ENCODE measurements at regions not wholly inside any gene's neighbourhood (a gene's known extent, or its start where the extent isn't known, plus 50 kb on each side); places are given as distances from the start of the nearest gene placed in this dataset.

DNA sequence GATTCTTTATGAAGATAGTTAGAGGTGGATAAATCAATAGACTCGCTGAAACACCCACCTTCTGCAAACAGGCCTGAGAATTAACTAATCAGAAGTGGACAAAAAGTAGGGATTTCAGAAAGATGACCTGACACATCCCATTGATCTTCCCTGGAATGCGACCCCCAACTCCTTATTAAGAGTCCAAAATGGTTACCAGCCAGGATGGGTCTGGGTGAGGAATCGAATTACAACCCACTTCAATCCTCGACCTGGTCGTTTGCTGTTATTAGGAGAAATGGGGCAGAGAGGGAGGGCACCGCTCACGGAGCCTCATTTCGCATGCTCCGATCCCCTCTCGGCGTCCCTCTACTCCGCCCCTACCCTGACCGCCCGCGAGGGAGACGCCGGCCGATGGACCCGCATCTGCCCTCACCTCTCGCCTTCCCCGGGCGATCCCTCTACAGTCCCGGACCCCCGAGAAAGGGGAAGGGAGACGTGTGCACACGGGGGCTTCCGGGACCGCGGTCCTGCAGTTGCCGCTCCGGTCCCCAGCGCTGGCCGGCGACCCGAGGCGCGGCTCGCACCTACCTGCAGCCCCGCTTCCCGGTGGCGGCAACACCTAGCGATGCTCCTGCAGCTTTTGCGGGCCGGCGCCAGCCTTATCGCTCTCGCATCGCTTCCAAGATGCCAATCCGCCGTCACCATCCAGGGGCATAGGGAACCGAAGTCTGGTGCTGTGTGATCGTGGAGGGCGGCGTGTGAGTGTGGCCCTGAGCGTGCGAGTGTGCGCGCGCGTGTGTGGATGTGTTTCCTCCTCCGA lies 69.3 kb upstream of the USP15 start:
- TF ChIP-seq, protein P1, sequence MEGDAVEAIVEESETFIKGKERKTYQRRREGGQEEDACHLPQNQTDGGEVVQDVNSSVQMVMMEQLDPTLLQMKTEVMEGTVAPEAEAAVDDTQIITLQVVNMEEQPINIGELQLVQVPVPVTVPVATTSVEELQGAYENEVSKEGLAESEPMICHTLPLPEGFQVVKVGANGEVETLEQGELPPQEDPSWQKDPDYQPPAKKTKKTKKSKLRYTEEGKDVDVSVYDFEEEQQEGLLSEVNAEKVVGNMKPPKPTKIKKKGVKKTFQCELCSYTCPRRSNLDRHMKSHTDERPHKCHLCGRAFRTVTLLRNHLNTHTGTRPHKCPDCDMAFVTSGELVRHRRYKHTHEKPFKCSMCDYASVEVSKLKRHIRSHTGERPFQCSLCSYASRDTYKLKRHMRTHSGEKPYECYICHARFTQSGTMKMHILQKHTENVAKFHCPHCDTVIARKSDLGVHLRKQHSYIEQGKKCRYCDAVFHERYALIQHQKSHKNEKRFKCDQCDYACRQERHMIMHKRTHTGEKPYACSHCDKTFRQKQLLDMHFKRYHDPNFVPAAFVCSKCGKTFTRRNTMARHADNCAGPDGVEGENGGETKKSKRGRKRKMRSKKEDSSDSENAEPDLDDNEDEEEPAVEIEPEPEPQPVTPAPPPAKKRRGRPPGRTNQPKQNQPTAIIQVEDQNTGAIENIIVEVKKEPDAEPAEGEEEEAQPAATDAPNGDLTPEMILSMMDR (IDR thresholded peaks at IDR 0.05; ENCODE audit: unreplicated experiment): no peak
- no peak overlapping the region for H3K4me3 Mint-ChIP-seq (ENCODE audit: unreplicated experiment)
- intact Hi-C loops (cut with micrococcal nuclease): loop anchor here (5.0 kb wide), 1 partner anchor 1934 kb away; no protein-coding TSS in a partner anchor
- DNase-seq (ENCODE audit: unreplicated experiment): no peak
- ChIA-PET POLR2A (no interaction called here), CTCF (interaction anchor here (0.7 to 1.3 kb wide), 4 partner anchors 8 to 194 kb away, joined by 3 to 5 read pairs (median 4); no protein-coding TSS in a partner anchor)
- peaks cover 20% of the 10 kb centered on the region for H3K4me1 Mint-ChIP-seq (ENCODE audit: insufficient read depth, unreplicated experiment)
- no TSS peak for BruUV-seq (replicated peaks)
- no peak overlapping the region for H3K27ac Mint-ChIP-seq (ENCODE audit: low read depth, unreplicated experiment)
- H3K9me3 Mint-ChIP-seq (ENCODE audit: unreplicated experiment): no peaks in the 10 kb centered on the region
- H3K36me3 Mint-ChIP-seq (ENCODE audit: insufficient read depth, unreplicated experiment): no peaks in the 10 kb centered on the region
- no peaks in the 10 kb centered on the region for H3K27me3 Mint-ChIP-seq (ENCODE audit: insufficient read depth, unreplicated experiment)

- Mint-ChIP-seq H3K4me1 (ENCODE audit: insufficient read depth, unreplicated experiment) (peaks cover 20% of the 10 kb centered on the region), H3K27me3 (ENCODE audit: insufficient read depth, unreplicated experiment) (no peaks in the 10 kb centered on the region), H3K4me3 (ENCODE audit: unreplicated experiment) (peak overlapping the region; percentile 73), H3K27ac (ENCODE audit: low read depth, unreplicated experiment) (peak overlapping the region; percentile 80), H3K9me3 (ENCODE audit: unreplicated experiment) (no peaks in the 10 kb centered on the region), H3K36me3 (ENCODE audit: insufficient read depth, unreplicated experiment) (no peaks in the 10 kb centered on the region)
- intact Hi-C loops (cut with micrococcal nuclease): loop anchor here (2.0 to 5.0 kb wide), 4 partner anchors 69 to 1934 kb away; no protein-coding TSS in a partner anchor
- TF ChIP-seq, protein P1 (IDR thresholded peaks at IDR 0.05; ENCODE audit: unreplicated experiment): no peak
- BruUV-seq (replicated peaks): no TSS peak
- CTCF ChIA-PET: interaction anchor here (0.7 to 2.5 kb wide), 6 partner anchors 10 to 301 kb away, joined by 3 to 30 read pairs (median 4); no protein-coding TSS in a partner anchor
- POLR2A ChIA-PET: no interaction called here
- DNase-seq (ENCODE audit: unreplicated experiment): no peak
Measured at GRCh38 chr12:62191491-62192179, 68.6 kb upstream of the USP15 start.

GRCh38 chr12:62192180-62192902 lies 67.9 kb upstream of the USP15 start:
- Mint-ChIP-seq H3K27ac (ENCODE audit: low read depth, unreplicated experiment) (peak overlapping the region; percentile 80), H3K9me3 (ENCODE audit: unreplicated experiment) (peaks cover 3% of the 10 kb centered on the region), H3K4me3 (ENCODE audit: unreplicated experiment) (peak overlapping the region; percentile 73), H3K27me3 (ENCODE audit: insufficient read depth, unreplicated experiment) (no peaks in the 10 kb centered on the region), H3K4me1 (ENCODE audit: insufficient read depth, unreplicated experiment) (peaks cover 20% of the 10 kb centered on the region), H3K36me3 (ENCODE audit: insufficient read depth, unreplicated experiment) (no peaks in the 10 kb centered on the region)
- intact Hi-C loops (cut with micrococcal nuclease): loop anchor here (2.0 to 5.0 kb wide), 4 partner anchors 70 to 1935 kb away; no protein-coding TSS in a partner anchor
- CTCF ChIA-PET: interaction anchor here (0.6 to 2.5 kb wide), 18 partner anchors 11 to 1607 kb away, joined by 3 to 30 read pairs (median 4); no protein-coding TSS in a partner anchor
- POLR2A ChIA-PET: interaction anchor here (0.7 to 1.7 kb wide), 5 partner anchors 10 to 929 kb away, joined by 3 to 22 read pairs (median 4); partner anchors contain the start of gene USP15
- BruUV-seq (replicated peaks): no TSS peak
- TF ChIP-seq, protein P1 (IDR thresholded peaks at IDR 0.05; ENCODE audit: unreplicated experiment): peak; percentile 63
- peak; percentile 86 for DNase-seq (ENCODE audit: unreplicated experiment)

All from MCF 10A (cell line).